Esophagus muscularis mucosa (tissue), 4 donors: ENCODE measurements at regions not wholly inside any gene's neighbourhood (a gene's known extent, or its start where the extent isn't known, plus 50 kb on each side); places are given as distances from the start of the nearest gene placed in this dataset.

ENCODE experiments used
- DNase-seq: peaks from one replicate; pipeline ENCODE4 v3.0.0-alpha.2; 2017; ENCODE audit errors: extremely low spot score
- H3K27ac ChIP-seq, 4 donors: fragments of 200-600 bp; sonication (generic); replicated peaks in 1 of 4; 1 replicate in 3 of 4; 2 replicates in 1 of 4; pipeline ENCODE4 v1.5.1; 2016 to 2019; ENCODE audit warnings: mild to moderate bottlenecking in 1 of 4
- H3K27me3 ChIP-seq, 4 donors: fragments of 200-600 bp; sonication (generic); one replicate each; pipeline versions ENCODE4 v1.5.1 to v1.6.0; 2016 to 2019
- H3K36me3 ChIP-seq, 4 donors: fragments of 200-600 bp; sonication (generic); one replicate each; pipeline ENCODE4 v1.5.1; 2016 to 2019
- H3K4me1 ChIP-seq, 4 donors: fragments of 200-600 bp; sonication (generic); one replicate each; pipeline ENCODE4 v1.5.1; 2016 to 2019
- H3K4me3 ChIP-seq, 4 donors: fragments of 200-600 bp; sonication (generic); 1 replicate in 2 of 4; 2 replicates in 2 of 4; pipeline ENCODE4 v1.5.1; 2016 to 2019; ENCODE audit warnings: mild to moderate bottlenecking in 4 of 4, moderate library complexity in 1 of 4
- H3K9me3 ChIP-seq, 4 donors: fragments of 200-600 bp; sonication (generic); 1 replicate in 3 of 4; 2 replicates in 1 of 4; pipeline ENCODE4 v1.5.1; 2016 to 2019
- CTCF ChIP-seq, 3 experiments: fragments of 200-600 bp in 2 of 3; fragments of 450-650 bp in 1 of 3; sonication (generic) in 2 of 3; IDR thresholded peaks; one replicate each; pipeline ENCODE4 v1.5.1; 2017 to 2019; ENCODE audit warnings: antibody characterized with exemption in 3 of 3, mild to moderate bottlenecking in 2 of 3, moderate library complexity in 1 of 3
- EP300 ChIP-seq: sonication (generic); formaldehyde crosslinking; IDR thresholded peaks from one replicate; pipeline ENCODE4 v1.6.1; 2017; ENCODE audit warnings: antibody characterized with exemption
- POLR2A ChIP-seq: fragments of 450-650 bp; IDR thresholded peaks from one replicate; pipeline ENCODE4 v1.6.1; 2017; ENCODE audit warnings: antibody characterized with exemption, moderate library complexity, mild to moderate bottlenecking, low read depth
- POLR2AphosphoS5 ChIP-seq, 2 donors: sonication (generic); formaldehyde crosslinking; IDR thresholded peaks; one replicate each; pipeline ENCODE4 v1.6.1; 2017; ENCODE audit warnings: antibody characterized with exemption in 2 of 2
- WGBS: methylation state at CpG from one replicate; pipeline ENCODE4 v1.1.5; 2018; 5-methylcytosine and 5-hydroxymethylcytosine counted together
- intact Hi-C: fragments of 100-400 bp; cut with DNase I; formaldehyde crosslinking; loops from one replicate; pipeline ENCODE4 v1.15.1; 2023

GRCh38 chr1:221515496-221515895 lies 226.4 kb downstream of the DUSP10 start:
- TF ChIP-seq EP300: no peak
- Histone ChIP-seq H3K36me3 (no peaks in the 10 kb centered on the region), H3K27ac (no peak overlapping the region), H3K27me3 (no peaks in the 10 kb centered on the region), H3K4me3 (no peak overlapping the region), H3K4me1 (no peaks in the 10 kb centered on the region), H3K9me3 (no peaks in the 10 kb centered on the region)
- no peak for DNase-seq
- intact Hi-C loops: no loop called here

- no peak overlapping the region for H3K27ac ChIP-seq
- no peaks in the 10 kb centered on the region for H3K27me3 ChIP-seq
- H3K9me3 ChIP-seq: no peaks in the 10 kb centered on the region
- H3K4me1 ChIP-seq: no peaks in the 10 kb centered on the region
- H3K36me3 ChIP-seq: no peaks in the 10 kb centered on the region
- 91% methylated on average over 1 of the region's 1 CpG for WGBS
- H3K4me3 ChIP-seq: no peak overlapping the region
- intact Hi-C loops: no loop called here
- DNase-seq: no peak
- TF ChIP-seq CTCF (IDR thresholded peaks at IDR 0.05) (no peak), POLR2AphosphoS5 (IDR thresholded peaks at IDR 0.05) (no peak), POLR2A (no peak), EP300 (no peak)
Measured at GRCh38 chr1:221517961-221518360, 223.9 kb downstream of the DUSP10 start.

GRCh38 chr1:221520250-221520649 lies 221.6 kb downstream of the DUSP10 start:
- no peaks in the 10 kb centered on the region for H3K27me3 ChIP-seq
- H3K9me3 ChIP-seq: no peaks in the 10 kb centered on the region
- TF ChIP-seq POLR2A: no peak
- no peak for TF ChIP-seq POLR2AphosphoS5 (IDR thresholded peaks at IDR 0.05)
- no peak for TF ChIP-seq EP300
- TF ChIP-seq CTCF (IDR thresholded peaks at IDR 0.05): no peak
- intact Hi-C loops: no loop called here
- no peaks in the 10 kb centered on the region for H3K36me3 ChIP-seq
- H3K4me1 ChIP-seq: no peaks in the 10 kb centered on the region
- no peak overlapping the region for H3K27ac ChIP-seq
- no peak for DNase-seq
- H3K4me3 ChIP-seq: no peak overlapping the region
- 72% methylated on average over 1 of the region's 1 CpG for WGBS

- DNase-seq: no peak
- H3K4me1 ChIP-seq: no peaks in the 10 kb centered on the region
- no peaks in the 10 kb centered on the region for H3K9me3 ChIP-seq
- H3K4me3 ChIP-seq: no peak overlapping the region
- no peaks in the 10 kb centered on the region for H3K36me3 ChIP-seq
- no peaks in the 10 kb centered on the region for H3K27me3 ChIP-seq
- intact Hi-C loops: no loop called here
- WGBS: 87% methylated on average over 3 of the region's 3 CpGs
- H3K27ac ChIP-seq: no peak overlapping the region
- no peak for TF ChIP-seq CTCF (IDR thresholded peaks at IDR 0.05)
- no peak for TF ChIP-seq POLR2AphosphoS5 (IDR thresholded peaks at IDR 0.05)
- TF ChIP-seq POLR2A: no peak
- TF ChIP-seq EP300: no peak
Measured at GRCh38 chr1:221521686-221522085, 220.2 kb downstream of the DUSP10 start.

GRCh38 chr1:221522529-221522940 lies 219.4 kb downstream of the DUSP10 start:
- Histone ChIP-seq H3K36me3 (no peaks in the 10 kb centered on the region), H3K27ac (no peak overlapping the region), H3K4me1 (no peaks in the 10 kb centered on the region), H3K27me3 (no peaks in the 10 kb centered on the region), H3K4me3 (no peak overlapping the region), H3K9me3 (no peaks in the 10 kb centered on the region)
- WGBS: 82% methylated on average over 2 of the region's 2 CpGs
- no peak for DNase-seq
- intact Hi-C loops: no loop called here
- no peak for TF ChIP-seq POLR2AphosphoS5 (IDR thresholded peaks at IDR 0.05)
- no peak for TF ChIP-seq EP300
- TF ChIP-seq POLR2A: no peak

GRCh38 chr1:221525749-221526148 lies 216.1 kb downstream of the DUSP10 start:
- intact Hi-C loops: no loop called here
- H3K27ac ChIP-seq: no peak overlapping the region
- no peak for TF ChIP-seq EP300
- TF ChIP-seq POLR2AphosphoS5 (IDR thresholded peaks at IDR 0.05): no peak
- no peak for TF ChIP-seq CTCF (IDR thresholded peaks at IDR 0.05)
- TF ChIP-seq POLR2A: no peak
- no peak for DNase-seq
- no peaks in the 10 kb centered on the region for H3K27me3 ChIP-seq
- no peak overlapping the region for H3K4me3 ChIP-seq
- no peaks in the 10 kb centered on the region for H3K9me3 ChIP-seq
- no peaks in the 10 kb centered on the region for H3K36me3 ChIP-seq
- no peaks in the 10 kb centered on the region for H3K4me1 ChIP-seq
- 74% methylated on average over 2 of the region's 2 CpGs for WGBS
